Smooth muscle cell of the brain vasculature (primary cell): ENCODE measurements at regions not wholly inside any gene's neighbourhood (a gene's known extent, or its start where the extent isn't known, plus 50 kb on each side); places are given as distances from the start of the nearest gene placed in this dataset.
"Not testable (repeated sequence)": the region's sequence is repeated elsewhere in the genome, so short reads cannot be mapped to it uniquely, and the experiment has no call there.

Experiments
- DNase-seq: peaks from one replicate; pipeline ENCODE4 v3.0.0-alpha.2; 2012; ENCODE audit warnings: low read depth, low spot score

- no peak for DNase-seq
Measured at GRCh38 chr7:85447004-85447403, 260.1 kb upstream of the SEMA3D start.

GRCh38 chr7:85426487-85426960 is 239.7 kb upstream of the SEMA3D start:
- DNase-seq = no peak

GRCh38 chr7:85424298-85424697 is 237.4 kb upstream of the SEMA3D start:
- no peak for DNase-seq

GRCh38 chr7:85423209-85423895 is 236.5 kb upstream of the SEMA3D start:
- no peak for DNase-seq

DNA sequence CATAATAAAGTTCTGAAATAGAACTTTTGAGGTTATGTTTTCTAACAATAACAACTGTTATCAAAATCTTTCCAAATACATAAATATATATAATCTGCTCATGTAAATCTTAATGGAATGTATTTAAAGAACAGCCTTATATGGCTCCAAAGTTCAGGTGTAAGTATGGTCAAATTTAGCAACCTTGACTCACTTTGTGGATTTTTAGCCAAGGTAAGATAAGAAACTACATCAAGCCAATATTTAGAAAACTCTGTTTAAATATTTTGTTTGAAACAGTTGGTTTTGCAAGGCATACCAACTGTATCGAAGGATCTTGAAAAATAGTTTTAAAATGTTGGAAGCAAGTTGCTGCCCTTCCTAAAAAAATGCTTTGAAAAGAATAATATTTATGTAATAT is 228.9 kb upstream of the SEMA3D start:
- DNase-seq = no peak

GRCh38 chr7:85413718-85414117 is 226.9 kb upstream of the SEMA3D start:
- DNase-seq = no peak

DNA sequence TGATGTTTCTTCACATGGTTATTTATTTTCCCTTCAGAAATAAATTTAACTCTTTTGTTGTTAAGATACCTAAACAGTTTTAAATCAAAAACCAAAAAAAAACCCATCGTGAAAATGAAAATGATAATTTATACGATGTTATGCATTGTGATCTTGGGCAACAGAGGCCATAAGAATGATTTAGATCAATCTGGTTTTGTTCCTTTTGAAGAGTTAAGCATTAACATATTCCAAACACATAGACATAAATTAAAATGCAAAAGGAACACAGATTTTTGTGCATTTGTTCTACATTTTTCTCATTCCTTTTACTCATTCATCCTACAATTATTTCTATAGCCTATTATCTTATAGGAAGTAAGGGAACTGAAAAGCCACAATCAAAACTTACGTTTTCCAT is 226.1 kb upstream of the SEMA3D start:
- no peak for DNase-seq

GRCh38 chr7:85407391-85407790 is 220.5 kb upstream of the SEMA3D start:
- no peak for DNase-seq

- no peak for DNase-seq
Measured at GRCh38 chr7:85405016-85405902, 218.4 kb upstream of the SEMA3D start.

DNA sequence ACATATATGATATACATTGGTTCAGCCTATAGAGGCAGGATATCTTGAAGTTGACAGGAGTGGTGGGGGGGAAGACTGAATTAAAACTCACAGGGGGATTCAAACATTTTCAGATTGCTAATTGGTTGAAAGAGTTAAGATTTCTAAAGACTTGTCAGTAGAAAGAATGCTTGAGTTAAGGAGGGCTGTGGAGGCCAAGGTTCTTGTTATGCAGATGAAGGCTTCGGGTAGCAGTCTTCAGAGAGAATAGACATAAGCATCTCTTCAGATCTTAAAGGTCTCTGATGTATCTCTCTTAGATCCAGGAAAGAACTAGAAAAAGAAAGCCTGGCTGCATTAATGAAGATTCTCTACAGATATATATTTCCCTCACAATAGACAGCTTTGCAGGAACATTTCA is 209.8 kb upstream of the SEMA3D start:
- no peak for DNase-seq

GRCh38 chr7:85392789-85393188 is 205.9 kb upstream of the SEMA3D start:
- no peak for DNase-seq

DNA sequence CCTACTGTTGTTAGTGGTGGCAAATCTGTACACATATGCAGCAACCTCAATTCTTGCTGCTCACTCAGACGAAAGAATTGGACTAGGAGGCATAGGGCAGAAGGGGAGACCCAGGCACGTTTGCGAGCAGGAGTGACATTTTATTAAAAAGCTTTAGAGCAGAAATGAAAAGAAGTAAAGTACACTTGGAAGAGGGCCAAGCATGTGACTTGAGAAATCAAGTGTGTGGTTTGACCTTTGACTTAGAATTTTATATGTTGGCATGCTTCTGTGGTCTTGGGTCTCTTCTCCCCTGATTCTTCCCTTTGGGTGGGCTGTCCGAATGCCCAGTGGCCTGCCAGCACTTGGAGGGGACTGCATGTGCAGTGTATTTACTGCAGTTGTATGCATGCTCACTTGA is 205.5 kb upstream of the SEMA3D start:
- no peak for DNase-seq

- no peak for DNase-seq
Measured at GRCh38 chr7:85386460-85386859, 199.6 kb upstream of the SEMA3D start.

DNA sequence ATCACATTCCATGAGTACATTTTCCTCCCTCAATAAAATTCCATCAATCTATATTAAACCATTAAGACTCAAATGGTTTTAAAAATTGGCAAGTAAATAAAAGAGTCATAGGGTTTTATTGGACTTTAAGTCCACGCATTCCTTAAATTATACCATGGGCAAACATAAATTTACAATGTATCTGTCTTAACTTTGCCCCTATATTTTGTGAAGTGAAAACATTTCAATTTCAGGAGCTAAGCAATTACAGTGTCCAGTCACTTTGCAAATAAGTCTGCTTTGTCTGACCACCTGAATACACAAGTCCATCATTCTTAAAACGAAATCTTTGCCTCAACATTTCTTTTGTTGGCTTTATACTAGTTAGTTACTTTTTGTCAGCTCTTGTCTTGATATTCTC is 197.5 kb upstream of the SEMA3D start:
- DNase-seq = no peak

- DNase-seq = no peak
Measured at GRCh38 chr7:85381212-85381611, 194.4 kb upstream of the SEMA3D start.

- DNase-seq = no peak
Measured at GRCh38 chr7:85376589-85376988, 189.7 kb upstream of the SEMA3D start.

GRCh38 chr7:85356916-85357315 is 170.1 kb upstream of the SEMA3D start:
- no peak for DNase-seq

GRCh38 chr7:85343484-85343883 is 156.6 kb upstream of the SEMA3D start:
- DNase-seq = no peak

DNA sequence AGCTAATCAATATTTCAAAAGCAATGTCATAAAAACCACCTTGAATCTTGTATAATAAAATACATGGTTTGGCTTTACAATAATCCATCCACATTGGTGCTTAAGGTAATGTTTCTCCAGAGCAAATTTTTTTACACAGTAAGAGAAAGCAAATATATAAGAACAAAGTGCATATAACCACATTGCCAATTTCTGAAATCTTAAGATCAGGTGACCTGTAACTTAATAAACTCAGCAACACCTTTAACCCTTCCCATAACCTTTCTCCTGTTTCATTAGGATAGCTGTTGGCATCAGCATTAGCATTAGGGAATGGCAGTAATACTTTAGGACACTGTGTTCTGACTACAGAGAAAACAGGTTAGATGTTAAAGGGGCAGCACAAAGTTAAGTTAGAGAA is 155.9 kb upstream of the SEMA3D start:
- no peak for DNase-seq

DNA sequence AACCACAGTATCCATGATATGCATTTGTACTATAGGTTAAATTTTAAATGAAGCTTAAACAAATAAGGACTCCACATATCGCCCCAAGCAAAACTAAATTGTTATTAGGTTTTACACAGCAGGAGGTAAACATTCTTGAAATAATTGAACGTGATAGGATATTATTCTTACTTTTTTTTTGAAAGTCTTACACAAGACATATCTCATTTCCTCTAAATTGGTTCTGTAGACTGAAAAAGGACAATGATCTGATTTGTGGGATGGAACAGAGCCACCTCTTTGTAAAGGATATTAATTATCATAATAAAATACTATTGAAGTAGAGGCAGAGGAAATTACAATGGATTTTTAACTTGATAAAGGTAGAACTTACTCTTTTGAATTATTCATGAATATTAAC is 155.1 kb upstream of the SEMA3D start:
- DNase-seq = no peak

GRCh38 chr7:85341121-85341520 is 154.3 kb upstream of the SEMA3D start:
- DNase-seq = no peak

GRCh38 chr7:85336086-85336485 is 149.2 kb upstream of the SEMA3D start:
- DNase-seq = no peak

DNA sequence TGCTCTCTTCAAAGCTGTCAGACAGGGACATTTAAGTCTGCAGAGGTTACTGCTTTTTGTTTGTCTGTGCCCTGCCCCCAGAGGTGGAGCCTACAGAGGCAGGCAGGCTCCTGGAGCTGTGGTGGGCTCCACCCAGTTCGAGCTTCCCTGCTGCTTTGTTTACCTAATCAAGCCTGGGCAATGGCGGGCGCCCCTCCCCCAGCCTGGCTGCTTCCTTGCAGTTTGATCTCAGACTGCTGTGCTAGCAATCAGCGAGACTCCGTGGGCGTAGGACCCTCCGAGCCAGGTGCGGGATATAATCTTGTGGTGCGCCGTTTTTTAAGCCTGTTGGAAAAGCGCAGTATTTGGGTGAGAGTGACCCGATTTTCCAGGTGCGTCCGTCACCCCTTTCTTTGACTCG is 148.3 kb upstream of the SEMA3D start:
- DNase-seq = not testable (repeated sequence)
